ENCODE measurements at regions not wholly inside any gene's neighbourhood (a gene's known extent, or its start where the extent isn't known, plus 50 kb on each side); places are given as distances from the start of the nearest gene placed in this dataset.

GRCh38 chr16:54503011-54503855, 216.6 kb upstream of the IRX3 start:
- Histone ChIP-seq H3K4me3 (ENCODE audit: insufficient read depth, low read depth, low read length) (no peak overlapping the region), H3K27me3 (ENCODE audit: control insufficient read depth, insufficient read depth, low read length, poor library complexity, severe bottlenecking) (no peaks in the 10 kb centered on the region), H3K27ac (ENCODE audit: insufficient read depth, low read depth, low read length, poor library complexity, severe bottlenecking) (no peak overlapping the region), H3K4me1 (ENCODE audit: control insufficient read depth, insufficient read depth, low read length) (peaks cover 19% of the 10 kb centered on the region), H3K36me3 (ENCODE audit: control insufficient read depth, insufficient read depth, low read length) (no peaks in the 10 kb centered on the region), H3K9me3 (ENCODE audit: control insufficient read depth, low read length) (no peaks in the 10 kb centered on the region)
- 89 to 90% methylated on average over 8 to 9 of the region's 9 CpGs for WGBS, 2 experiments

- H3K4me3 ChIP-seq (ENCODE audit: insufficient read depth, low read depth, low read length): no peak overlapping the region
- 95 to 96% methylated on average over 1 of the region's 1 CpG for WGBS, 2 experiments
- no peaks in the 10 kb centered on the region for H3K27me3 ChIP-seq (ENCODE audit: control insufficient read depth, insufficient read depth, low read length, poor library complexity, severe bottlenecking)
- H3K27ac ChIP-seq (ENCODE audit: insufficient read depth, low read depth, low read length, poor library complexity, severe bottlenecking): no peak overlapping the region
- H3K4me1 ChIP-seq (ENCODE audit: control insufficient read depth, insufficient read depth, low read length): peaks cover 12% of the 10 kb centered on the region
- H3K9me3 ChIP-seq (ENCODE audit: control insufficient read depth, low read length): no peaks in the 10 kb centered on the region
- H3K36me3 ChIP-seq (ENCODE audit: control insufficient read depth, insufficient read depth, low read length): no peaks in the 10 kb centered on the region
Measured at GRCh38 chr16:54501797-54502196, 215.2 kb upstream of the IRX3 start.

DNA sequence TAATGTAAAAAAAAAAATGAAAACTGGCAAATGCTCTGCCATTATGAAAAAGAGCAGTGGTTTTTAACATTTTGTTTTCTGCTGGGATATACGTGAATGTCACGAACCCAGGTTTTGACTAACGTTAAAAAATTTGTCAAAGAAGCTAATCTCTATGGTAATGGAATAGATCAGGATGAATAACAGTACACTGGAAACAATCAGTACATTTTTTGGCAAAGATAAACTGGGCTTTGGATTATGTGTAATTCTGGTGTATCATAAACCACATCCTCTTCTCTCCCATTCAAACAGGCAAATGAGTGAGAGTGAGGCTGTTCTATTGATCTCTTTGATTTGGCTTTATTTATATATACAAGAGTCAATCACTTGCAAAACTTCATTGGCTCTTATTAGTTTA, 207.0 kb upstream of the IRX3 start:
- Histone ChIP-seq H3K4me1 (ENCODE audit: control insufficient read depth, insufficient read depth, low read length) (no peaks in the 10 kb centered on the region), H3K4me3 (ENCODE audit: insufficient read depth, low read depth, low read length) (no peak overlapping the region), H3K27me3 (ENCODE audit: control insufficient read depth, insufficient read depth, low read length, poor library complexity, severe bottlenecking) (no peaks in the 10 kb centered on the region), H3K36me3 (ENCODE audit: control insufficient read depth, insufficient read depth, low read length) (no peaks in the 10 kb centered on the region), H3K27ac (ENCODE audit: insufficient read depth, low read depth, low read length, poor library complexity, severe bottlenecking) (no peak overlapping the region), H3K9me3 (ENCODE audit: control insufficient read depth, low read length) (no peaks in the 10 kb centered on the region)
- 94 to 98% methylated on average over 3 of the region's 3 CpGs for WGBS, 2 experiments

- no peak overlapping the region for H3K4me3 ChIP-seq (ENCODE audit: insufficient read depth, low read depth, low read length)
- WGBS, 2 experiments: 94 to 100% methylated on average over 2 of the region's 2 CpGs
- H3K27me3 ChIP-seq (ENCODE audit: control insufficient read depth, insufficient read depth, low read length, poor library complexity, severe bottlenecking): no peaks in the 10 kb centered on the region
- no peak overlapping the region for H3K27ac ChIP-seq (ENCODE audit: insufficient read depth, low read depth, low read length, poor library complexity, severe bottlenecking)
- no peaks in the 10 kb centered on the region for H3K4me1 ChIP-seq (ENCODE audit: control insufficient read depth, insufficient read depth, low read length)
- no peaks in the 10 kb centered on the region for H3K36me3 ChIP-seq (ENCODE audit: control insufficient read depth, insufficient read depth, low read length)
- H3K9me3 ChIP-seq (ENCODE audit: control insufficient read depth, low read length): no peaks in the 10 kb centered on the region
Measured at GRCh38 chr16:54493061-54493460, 206.5 kb upstream of the IRX3 start.

DNA sequence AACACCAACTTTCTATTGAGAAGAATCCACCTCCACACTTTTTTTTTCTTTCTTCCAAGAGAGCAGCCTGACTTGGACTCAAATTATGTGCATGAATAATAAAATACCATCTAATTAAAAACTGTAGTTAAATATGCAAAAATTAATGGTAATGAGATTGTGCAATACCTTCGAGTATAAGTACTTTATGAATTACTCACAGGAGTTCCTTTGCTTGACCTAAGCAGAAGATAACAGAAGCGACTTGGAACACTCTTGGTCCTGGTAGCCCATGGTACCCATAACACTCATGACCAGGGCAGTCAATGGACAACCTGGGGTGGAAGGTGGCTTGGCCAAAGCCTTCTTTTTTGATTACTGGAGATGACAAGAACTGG, 203.5 kb upstream of the IRX3 start:
- H3K27ac ChIP-seq (ENCODE audit: insufficient read depth, low read depth, low read length, poor library complexity, severe bottlenecking): no peak overlapping the region
- H3K4me1 ChIP-seq (ENCODE audit: control insufficient read depth, insufficient read depth, low read length): no peaks in the 10 kb centered on the region
- no peaks in the 10 kb centered on the region for H3K36me3 ChIP-seq (ENCODE audit: control insufficient read depth, insufficient read depth, low read length)
- WGBS, 2 experiments: 95 to 97% methylated on average over 2 of the region's 2 CpGs
- H3K27me3 ChIP-seq (ENCODE audit: control insufficient read depth, insufficient read depth, low read length, poor library complexity, severe bottlenecking): no peaks in the 10 kb centered on the region
- no peak overlapping the region for H3K4me3 ChIP-seq (ENCODE audit: insufficient read depth, low read depth, low read length)
- H3K9me3 ChIP-seq (ENCODE audit: control insufficient read depth, low read length): no peaks in the 10 kb centered on the region

DNA sequence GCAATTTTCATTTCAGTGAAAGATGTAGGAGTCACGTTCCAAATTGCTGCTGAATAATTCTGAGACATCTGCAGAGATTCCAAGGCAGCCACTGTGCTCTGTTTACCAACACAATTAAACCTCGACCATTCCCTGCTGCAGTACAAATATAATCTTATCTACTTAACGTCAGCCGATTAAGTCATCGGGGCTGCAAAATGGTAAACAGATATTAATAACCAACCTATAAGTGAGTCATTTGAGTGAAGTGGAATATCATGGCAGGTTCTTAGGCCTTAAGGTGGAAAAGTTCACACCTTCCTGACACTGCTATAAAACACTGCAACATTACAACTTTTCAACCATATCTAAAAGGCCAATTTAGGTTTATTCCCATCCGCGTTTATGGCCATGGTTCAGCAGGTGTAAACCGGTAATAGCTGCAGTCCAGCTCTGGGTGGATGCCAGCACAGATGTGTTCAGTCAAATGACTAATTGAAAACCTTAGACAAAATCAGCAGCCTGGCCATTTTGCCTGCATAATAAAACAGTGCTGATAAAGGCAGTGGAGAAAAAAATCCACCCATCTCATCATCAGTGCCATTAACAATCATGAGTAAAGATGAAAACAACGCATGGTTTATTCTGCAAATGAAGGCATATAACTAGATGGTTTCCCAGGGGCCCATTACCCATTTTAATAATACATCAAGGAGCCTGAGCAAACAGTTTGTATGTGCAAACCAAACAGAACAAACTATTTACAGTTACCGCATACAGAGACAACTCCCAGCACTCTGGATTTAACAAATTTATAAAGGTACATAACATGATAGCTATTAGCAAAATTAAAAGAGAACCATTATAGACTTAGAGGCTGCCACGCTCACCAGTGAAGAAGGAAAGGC, 202.9 kb upstream of the IRX3 start:
- no peaks in the 10 kb centered on the region for H3K27me3 ChIP-seq (ENCODE audit: control insufficient read depth, insufficient read depth, low read length, poor library complexity, severe bottlenecking)
- H3K36me3 ChIP-seq (ENCODE audit: control insufficient read depth, insufficient read depth, low read length): no peaks in the 10 kb centered on the region
- no peak overlapping the region for H3K27ac ChIP-seq (ENCODE audit: insufficient read depth, low read depth, low read length, poor library complexity, severe bottlenecking)
- no peaks in the 10 kb centered on the region for H3K4me1 ChIP-seq (ENCODE audit: control insufficient read depth, insufficient read depth, low read length)
- no peak overlapping the region for H3K4me3 ChIP-seq (ENCODE audit: insufficient read depth, low read depth, low read length)
- WGBS, 2 experiments: 89 to 96% methylated on average over 10 to 11 of the region's 11 CpGs
- H3K9me3 ChIP-seq (ENCODE audit: control insufficient read depth, low read length): no peaks in the 10 kb centered on the region

GRCh38 chr16:54488729-54489128, 202.1 kb upstream of the IRX3 start:
- H3K4me3 ChIP-seq (ENCODE audit: insufficient read depth, low read depth, low read length): no peak overlapping the region
- WGBS, 2 experiments: 89 to 95% methylated on average over 3 of the region's 3 CpGs
- H3K9me3 ChIP-seq (ENCODE audit: control insufficient read depth, low read length): no peaks in the 10 kb centered on the region
- H3K4me1 ChIP-seq (ENCODE audit: control insufficient read depth, insufficient read depth, low read length): no peaks in the 10 kb centered on the region
- no peak overlapping the region for H3K27ac ChIP-seq (ENCODE audit: insufficient read depth, low read depth, low read length, poor library complexity, severe bottlenecking)
- H3K36me3 ChIP-seq (ENCODE audit: control insufficient read depth, insufficient read depth, low read length): no peaks in the 10 kb centered on the region
- no peaks in the 10 kb centered on the region for H3K27me3 ChIP-seq (ENCODE audit: control insufficient read depth, insufficient read depth, low read length, poor library complexity, severe bottlenecking)

DNA sequence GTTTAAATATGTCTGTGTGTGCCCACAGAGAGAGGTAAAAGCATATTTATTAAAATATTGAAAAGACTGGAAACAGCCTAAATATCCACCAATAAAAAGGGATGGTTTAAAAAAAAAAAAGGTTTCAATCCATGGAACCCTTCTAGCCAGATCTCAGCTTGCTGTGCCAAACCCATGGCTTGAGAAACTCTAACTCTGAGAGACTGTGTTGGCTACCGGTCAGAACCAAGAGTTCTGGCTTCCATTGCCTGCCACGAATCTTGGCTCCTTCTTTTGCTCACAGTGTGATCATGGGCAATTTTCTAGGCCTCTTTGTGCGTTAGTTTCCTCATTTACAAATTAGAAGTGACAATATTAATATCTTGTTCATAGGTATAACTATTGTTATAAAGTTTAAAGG, 201.3 kb upstream of the IRX3 start:
- H3K4me1 ChIP-seq (ENCODE audit: control insufficient read depth, insufficient read depth, low read length): no peaks in the 10 kb centered on the region
- H3K4me3 ChIP-seq (ENCODE audit: insufficient read depth, low read depth, low read length): no peak overlapping the region
- H3K27me3 ChIP-seq (ENCODE audit: control insufficient read depth, insufficient read depth, low read length, poor library complexity, severe bottlenecking): no peaks in the 10 kb centered on the region
- H3K9me3 ChIP-seq (ENCODE audit: control insufficient read depth, low read length): no peaks in the 10 kb centered on the region
- H3K36me3 ChIP-seq (ENCODE audit: control insufficient read depth, insufficient read depth, low read length): no peaks in the 10 kb centered on the region
- no peak overlapping the region for H3K27ac ChIP-seq (ENCODE audit: insufficient read depth, low read depth, low read length, poor library complexity, severe bottlenecking)
- 98% methylated on average over 2 of the region's 3 CpGs for WGBS, 2 experiments

GRCh38 chr16:54484700-54485099, 198.1 kb upstream of the IRX3 start:
- 85 to 88% methylated on average over 9 of the region's 9 CpGs for WGBS, 2 experiments
- Histone ChIP-seq H3K4me3 (ENCODE audit: insufficient read depth, low read depth, low read length) (no peak overlapping the region), H3K4me1 (ENCODE audit: control insufficient read depth, insufficient read depth, low read length) (no peaks in the 10 kb centered on the region), H3K27ac (ENCODE audit: insufficient read depth, low read depth, low read length, poor library complexity, severe bottlenecking) (no peak overlapping the region), H3K36me3 (ENCODE audit: control insufficient read depth, insufficient read depth, low read length) (no peaks in the 10 kb centered on the region), H3K27me3 (ENCODE audit: control insufficient read depth, insufficient read depth, low read length, poor library complexity, severe bottlenecking) (no peaks in the 10 kb centered on the region), H3K9me3 (ENCODE audit: control insufficient read depth, low read length) (no peaks in the 10 kb centered on the region)

GRCh38 chr16:54482892-54483574, 196.4 kb upstream of the IRX3 start:
- Histone ChIP-seq H3K36me3 (ENCODE audit: control insufficient read depth, insufficient read depth, low read length) (no peaks in the 10 kb centered on the region), H3K27ac (ENCODE audit: insufficient read depth, low read depth, low read length, poor library complexity, severe bottlenecking) (no peak overlapping the region), H3K4me1 (ENCODE audit: control insufficient read depth, insufficient read depth, low read length) (no peaks in the 10 kb centered on the region), H3K27me3 (ENCODE audit: control insufficient read depth, insufficient read depth, low read length, poor library complexity, severe bottlenecking) (no peaks in the 10 kb centered on the region), H3K9me3 (ENCODE audit: control insufficient read depth, low read length) (no peaks in the 10 kb centered on the region), H3K4me3 (ENCODE audit: insufficient read depth, low read depth, low read length) (no peak overlapping the region)
- 94% methylated on average over 12 of the region's 12 CpGs for WGBS, 2 experiments

Measured in ectodermal cell (in vitro differentiated cells).